ENCODE measurements at regions not wholly inside any gene's neighbourhood (a gene's known extent, or its start where the extent isn't known, plus 50 kb on each side); places are given as distances from the start of the nearest gene placed in this dataset.
A peak's percentile ranks its signal among the peaks of the same experiment; 100 is the strongest.
"Not testable (repeated sequence)": the region's sequence is repeated elsewhere in the genome, so short reads cannot be mapped to it uniquely, and the experiment has no call there.

DNA sequence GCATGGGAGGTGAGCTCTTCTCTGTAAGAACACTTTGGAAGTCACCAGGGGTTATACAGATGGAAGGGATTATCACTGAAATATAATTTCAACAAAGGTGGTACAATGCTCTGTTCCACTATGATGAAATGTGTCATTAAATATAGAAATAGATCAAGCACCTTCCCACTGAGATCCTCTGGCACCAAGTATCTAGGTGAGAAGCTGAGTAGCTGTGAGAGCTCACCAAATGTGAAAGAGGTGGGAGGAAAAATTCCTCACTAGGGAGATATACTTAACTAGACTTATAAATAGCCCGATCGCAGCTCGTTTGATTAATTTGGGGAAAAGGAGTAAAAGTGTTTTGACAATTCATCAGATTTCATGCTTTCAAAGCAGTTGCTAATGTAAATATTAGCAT, 247.6 kb downstream of the SMAD2 start:
- DNase-seq (ENCODE audit: low read depth in 4 of 4, low spot score in 3 of 4): no peak

DNA sequence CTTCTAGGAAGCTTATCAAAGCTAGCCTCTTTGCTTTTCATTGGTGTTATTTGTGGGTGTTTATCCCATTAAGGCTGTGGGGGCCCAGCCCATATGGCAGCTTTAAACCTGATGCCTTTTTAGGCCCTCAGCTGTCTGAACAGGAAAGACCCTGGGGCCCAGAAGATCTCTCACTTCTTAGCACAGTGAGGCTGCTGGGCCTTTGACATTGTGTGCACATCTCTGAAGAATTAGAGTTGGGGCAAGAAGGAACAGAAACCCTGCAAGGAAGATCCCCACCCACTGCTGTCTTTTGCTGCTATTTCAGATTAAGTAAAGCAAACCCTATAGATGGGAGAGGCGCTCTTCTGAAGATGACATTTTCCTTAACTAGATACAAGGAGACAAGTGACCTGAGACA, 250.0 kb downstream of the SMAD2 start:
- DNase-seq (ENCODE audit: low read depth in 4 of 4, low spot score in 3 of 4): no peak

DNA sequence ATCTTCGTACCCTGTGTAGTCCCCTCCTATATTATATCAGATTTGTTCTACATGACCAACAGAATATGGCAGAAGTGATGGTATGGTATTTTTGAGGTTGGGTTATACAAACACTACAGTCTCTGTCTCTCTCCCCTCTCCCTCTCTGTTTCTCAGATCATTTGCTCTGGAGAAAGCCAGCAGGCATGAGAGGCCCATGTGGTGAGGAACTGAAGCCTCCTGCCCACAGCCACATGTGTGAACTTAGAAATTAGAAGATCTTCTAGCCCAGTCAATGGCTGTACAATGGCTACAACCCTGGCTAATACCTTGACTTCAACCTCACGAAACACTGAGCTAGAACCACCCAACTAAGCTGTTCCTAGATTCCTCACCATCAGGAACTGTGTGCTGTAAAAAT, 250.6 kb downstream of the SMAD2 start:
- DNase-seq (ENCODE audit: low read depth in 4 of 4, low spot score in 3 of 4): no peak

DNA sequence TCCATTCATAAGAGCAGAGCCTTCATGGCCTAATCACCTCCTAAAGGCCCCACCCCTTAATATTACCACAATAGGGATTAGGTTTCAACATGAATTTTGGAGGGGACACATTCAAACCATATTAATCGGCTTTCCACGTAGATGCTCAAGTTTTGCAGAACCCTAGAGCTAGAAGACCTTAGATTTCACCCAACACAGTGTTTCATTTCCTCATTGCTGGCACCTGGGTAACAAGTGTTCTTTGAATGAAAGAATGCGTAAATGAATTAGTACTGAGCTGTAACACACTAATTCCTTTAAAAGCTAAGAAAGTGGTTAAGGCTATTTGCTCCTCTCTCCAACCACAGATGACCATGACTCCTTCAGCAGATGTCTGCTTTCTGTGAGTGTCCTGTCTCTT, 252.5 kb downstream of the SMAD2 start:
- no peak for DNase-seq (ENCODE audit: low read depth in 4 of 4, low spot score in 3 of 4)

DNA sequence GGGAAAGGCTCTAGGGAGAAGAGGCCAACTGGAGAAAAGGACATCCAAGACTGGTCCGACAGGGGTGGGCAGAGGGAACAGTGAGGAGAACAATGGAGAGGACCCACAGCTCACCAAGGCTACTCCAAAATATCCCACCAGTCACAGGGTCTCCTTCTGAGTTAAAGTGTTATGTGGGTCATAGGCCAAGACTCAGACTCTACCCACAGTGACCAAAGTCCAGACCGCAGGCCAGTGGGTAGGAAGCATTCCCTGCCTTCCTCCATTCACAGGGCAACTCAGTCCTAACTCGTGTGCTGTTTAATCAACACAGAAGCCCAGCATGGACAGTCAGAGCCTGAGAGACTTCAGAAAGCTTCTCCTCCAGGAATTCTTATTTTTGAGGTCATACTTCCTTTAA, 260.6 kb downstream of the SMAD2 start:
- no peak for DNase-seq (ENCODE audit: low read depth in 4 of 4, low spot score in 3 of 4)

DNA sequence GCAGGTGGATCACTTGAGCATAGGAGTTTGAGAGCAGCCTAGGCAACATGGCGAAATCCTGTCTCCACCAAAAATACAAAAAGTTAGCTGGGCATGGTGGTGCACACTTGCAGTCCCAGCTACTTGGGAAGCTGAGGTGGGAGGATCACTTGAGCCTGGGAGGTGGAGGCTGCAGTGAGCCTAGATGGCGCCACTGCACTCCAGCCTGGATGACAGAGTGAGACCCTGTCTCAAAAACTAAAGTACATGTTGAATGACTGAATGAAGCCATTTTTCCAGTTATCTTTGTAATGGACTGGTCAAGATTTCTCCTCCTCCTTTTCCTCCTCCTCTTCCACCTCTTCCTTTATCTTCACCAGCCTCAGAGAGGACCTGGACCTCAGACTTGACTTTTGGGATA, 272.0 kb downstream of the SMAD2 start:
- DNase-seq (ENCODE audit: low read depth in 4 of 4, low spot score in 3 of 4): no peak

DNA sequence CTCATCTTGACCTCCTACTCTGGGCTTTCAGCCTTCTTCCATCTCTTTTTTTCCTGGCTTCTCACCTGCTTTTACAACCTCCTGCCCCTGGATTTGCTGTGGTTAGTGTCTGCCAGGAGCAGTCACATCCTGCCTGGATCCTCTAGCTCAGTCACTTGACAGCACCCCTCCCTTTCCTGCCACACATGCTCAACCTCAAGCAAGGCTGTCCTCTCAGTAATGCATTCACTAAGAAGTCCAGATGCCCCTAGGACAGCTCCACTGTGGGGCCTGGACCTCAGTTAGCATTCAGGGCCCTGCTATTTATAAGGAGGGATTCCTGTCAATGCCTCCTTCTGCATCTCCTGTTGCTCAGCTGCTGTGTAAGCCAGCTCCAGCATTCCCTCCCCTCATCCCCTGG, 275.5 kb downstream of the SMAD2 start:
- no peak for DNase-seq (ENCODE audit: low read depth in 4 of 4, low spot score in 3 of 4)

DNA sequence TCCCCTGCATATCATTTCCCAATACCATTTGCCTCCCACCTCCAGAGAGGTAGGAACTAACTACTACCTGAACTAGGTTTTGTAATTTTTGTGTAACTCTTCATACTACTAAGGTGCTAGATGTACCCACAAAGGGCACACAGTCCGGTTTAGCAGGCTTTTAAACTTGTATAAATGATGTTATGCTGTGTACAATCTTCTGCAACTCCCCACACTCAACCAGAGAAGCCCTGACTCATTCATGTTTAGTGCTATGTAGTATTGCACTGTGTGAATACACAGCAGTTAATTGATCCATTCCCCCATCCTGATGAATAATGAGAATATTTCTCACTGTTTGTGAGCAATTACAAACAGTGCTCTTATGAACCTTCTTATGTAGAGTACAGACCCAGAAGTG, 285.6 kb downstream of the SMAD2 start:
- DNase-seq (ENCODE audit: low read depth in 4 of 4, low spot score in 3 of 4): no peak

DNA sequence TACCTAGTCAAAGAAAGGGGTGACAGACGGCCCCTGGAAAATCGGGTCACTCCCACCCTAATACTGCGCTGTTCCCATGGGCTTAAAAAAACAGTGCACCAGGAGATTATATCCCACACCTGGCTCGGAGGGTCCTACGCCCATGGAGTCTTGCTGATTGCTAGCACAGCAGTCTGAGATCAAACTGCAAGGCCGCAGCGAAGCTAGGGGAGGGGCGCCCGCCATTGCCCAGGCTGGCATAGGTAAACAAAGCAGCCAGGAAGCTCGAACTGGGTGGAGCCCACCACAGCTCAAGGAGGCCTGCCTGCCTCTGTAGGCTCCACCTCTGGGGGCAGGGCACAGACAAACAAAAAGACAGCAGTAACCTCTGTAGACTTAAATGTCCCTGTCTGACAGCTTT, 292.9 kb downstream of the SMAD2 start:
- DNase-seq (ENCODE audit: low read depth in 4 of 4, low spot score in 3 of 4): not testable (repeated sequence)

DNA sequence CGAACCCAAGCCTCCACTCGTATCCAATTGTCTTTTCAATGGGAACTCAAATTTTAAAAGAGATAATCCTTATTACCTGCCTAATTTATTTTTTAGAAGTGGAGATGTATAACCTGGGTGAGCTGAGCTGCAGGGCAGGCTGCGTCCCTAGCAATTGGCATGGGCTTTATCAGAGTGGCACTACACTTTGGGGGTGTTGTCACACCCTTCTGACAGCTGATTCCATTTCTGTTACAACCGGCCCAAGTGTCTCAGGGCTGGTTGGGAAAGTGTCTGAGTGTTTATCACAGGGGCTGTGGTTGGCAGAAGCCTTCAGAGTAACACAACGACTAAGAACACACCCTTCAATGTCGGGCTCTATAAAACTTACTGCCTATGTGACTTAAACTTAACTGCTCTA, 295.0 kb downstream of the SMAD2 start:
- DNase-seq (ENCODE audit: low read depth in 4 of 4, low spot score in 3 of 4): no peak

DNA sequence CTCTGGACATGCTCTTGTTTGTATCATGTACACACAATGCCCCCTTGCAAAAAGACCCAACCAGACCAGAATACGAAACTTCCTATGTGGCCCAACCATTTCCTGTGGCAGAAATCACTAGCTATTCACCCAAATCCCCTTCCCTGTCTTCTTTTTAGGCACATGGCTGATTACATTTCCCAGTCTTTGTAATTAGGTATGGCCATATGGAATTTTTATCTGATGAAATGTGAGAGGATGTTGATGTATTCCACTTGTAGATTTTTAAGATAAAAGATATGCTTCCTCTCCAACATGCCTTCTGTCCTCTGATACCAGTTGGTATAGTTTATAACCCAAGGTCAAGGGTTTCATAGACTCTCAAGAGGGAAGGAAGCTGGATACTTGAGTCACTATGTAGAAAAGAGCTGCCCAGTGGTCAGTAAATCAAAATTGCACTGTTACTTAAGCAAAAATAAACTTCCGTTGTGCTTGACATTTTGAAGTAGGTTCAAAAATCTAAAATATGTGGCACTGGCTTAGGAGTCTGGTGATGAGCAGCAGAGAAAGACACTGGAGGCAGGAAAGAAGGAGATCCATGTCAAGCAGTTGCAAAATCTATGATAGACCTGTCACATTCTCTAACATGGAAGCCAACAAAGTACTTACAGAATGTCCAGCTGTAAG, 297.4 kb downstream of the SMAD2 start:
- DNase-seq (ENCODE audit: low read depth in 4 of 4, low spot score in 3 of 4): no peak

DNA sequence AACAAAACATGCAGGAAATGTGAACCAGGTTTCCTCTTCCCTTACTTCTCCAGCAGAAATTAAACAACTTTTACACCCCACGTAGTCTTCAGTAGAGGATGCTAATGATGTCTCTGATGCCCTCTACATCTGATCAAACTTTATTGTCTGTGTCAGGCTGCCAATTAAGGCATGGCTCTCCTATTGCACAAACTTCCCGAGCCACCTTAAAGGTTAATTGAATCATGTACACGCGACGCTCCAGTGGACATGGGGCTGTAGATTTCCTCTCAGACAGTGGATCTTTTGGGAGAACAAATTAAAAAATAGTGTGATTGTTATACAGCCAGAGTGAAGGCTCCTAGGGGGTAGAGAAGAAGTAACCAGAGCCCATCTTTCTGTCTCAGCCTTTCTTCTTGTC, 301.6 kb downstream of the SMAD2 start:
- peak in 2 of 4 donors; percentile 7 to 11 for DNase-seq (ENCODE audit: low read depth in 4 of 4, low spot score in 3 of 4)

DNA sequence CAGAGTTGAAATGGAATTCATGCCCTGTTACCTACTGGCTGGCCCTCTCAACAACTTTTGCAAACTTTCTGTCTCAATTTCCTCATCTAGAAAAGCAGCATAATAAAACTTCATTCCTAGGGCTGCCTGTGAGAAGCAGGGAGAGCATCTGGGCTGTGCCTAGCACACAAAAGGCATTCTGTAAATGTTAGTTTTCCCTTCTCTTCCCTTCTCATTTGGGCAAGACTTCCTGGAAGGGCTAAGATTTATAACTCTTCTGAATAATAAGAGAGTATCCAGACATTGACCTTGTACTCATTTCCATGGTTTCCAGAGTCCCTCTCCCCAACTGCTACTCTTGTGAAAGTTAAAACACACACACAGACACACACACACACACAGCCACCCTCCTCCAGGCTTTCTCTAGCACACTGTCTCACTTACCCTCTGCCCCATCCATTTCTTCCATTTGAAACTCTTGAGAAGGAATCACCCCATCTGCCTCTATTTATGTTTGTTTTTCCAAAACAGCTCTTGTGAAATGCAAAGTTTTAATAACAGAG, 302.1 kb downstream of the SMAD2 start:
- DNase-seq (ENCODE audit: low read depth in 4 of 4, low spot score in 3 of 4): no peak

DNA sequence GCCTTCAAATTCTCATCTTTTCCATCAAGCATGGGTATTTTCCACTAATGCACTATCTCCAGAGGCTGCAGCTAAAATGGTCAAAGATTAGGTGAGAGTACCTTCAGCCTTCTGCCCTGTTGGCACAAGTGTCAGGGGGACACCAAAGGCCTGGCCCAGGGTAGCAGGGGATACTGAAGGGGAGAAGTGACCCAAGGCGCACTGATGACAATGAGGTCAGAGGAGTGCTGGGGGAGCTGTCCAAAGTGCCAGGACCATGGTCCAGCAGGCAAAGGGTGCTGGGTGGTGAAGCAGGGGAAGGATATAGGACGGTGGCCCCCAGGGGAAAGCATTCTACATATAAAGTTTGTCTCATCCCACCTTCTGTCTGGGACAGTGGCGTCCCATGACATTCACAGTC, 303.4 kb downstream of the SMAD2 start:
- no peak for DNase-seq (ENCODE audit: low read depth in 4 of 4, low spot score in 3 of 4)

DNA sequence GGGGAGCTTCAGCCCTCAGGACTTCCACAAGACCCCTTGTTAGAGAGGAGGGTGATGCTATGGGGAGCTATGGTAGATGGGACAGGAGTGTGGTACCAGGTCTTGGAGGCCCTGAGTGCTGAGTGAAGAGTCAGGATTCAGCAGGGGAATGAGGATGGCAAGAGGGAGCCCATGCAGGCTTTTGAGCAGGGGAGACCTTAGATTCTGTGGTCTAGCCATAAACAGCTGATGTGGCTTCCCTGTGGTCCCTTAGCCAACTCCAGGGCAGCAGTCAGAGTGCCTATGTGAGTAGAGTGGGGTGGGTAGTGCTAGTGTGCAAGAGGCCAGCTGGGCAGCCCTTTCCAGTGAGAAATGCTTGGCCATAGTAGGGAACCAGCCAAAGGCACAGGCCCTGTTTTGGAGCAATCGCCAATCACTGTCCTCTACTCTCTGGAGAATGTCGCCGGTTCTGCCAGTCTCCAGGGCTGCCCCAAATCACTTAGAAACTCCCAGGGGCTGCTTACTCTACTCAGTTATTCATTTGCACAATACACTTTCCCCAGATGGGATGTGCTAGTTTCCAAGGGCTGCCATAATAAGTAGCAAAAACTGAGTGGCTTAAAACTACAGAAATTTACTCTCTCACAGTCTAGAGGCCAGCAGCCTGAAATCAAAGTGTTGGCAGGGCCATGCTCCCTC, 310.5 kb downstream of the SMAD2 start:
- no peak for DNase-seq (ENCODE audit: low read depth in 4 of 4, low spot score in 3 of 4)

DNA sequence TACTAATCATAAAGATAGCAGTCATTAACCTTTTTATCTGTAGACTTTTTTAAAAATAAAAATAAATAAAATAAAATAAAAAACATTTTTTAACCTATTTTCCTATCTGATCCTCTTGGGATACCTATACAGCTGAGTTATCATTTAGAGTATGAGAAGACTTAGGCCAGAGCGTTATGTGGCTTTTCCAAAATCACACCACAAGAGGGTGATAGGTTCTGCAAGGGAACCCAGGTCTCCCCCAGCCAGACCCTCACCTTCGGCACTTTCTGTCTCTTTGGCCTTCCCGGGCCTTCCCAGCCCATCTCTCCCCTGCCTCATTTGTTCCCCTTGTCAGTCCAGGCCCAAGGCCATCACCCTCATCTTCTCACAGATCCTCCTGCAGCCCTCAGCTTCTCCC, 311.7 kb downstream of the SMAD2 start:
- DNase-seq (ENCODE audit: low read depth in 4 of 4, low spot score in 3 of 4): no peak

DNA sequence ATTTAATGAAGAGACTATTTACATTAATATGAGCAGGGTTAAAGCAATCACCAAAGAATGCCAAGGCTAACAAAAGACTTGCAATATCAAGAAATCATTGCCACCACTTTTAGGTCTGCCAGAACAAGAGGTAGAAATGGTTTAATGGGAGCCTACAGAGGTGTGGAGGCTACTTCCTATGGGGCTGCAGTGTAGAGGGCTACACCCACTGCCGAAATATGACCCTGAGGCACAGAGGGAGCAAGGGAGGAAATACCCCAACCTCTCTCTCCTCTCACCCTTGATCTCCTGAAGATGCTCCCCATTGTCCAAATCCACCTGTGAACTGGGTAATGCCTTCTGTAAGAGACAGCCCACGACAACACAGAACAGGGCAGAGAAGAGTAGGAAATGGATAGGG, 315.4 kb downstream of the SMAD2 start:
- DNase-seq (ENCODE audit: low read depth in 4 of 4, low spot score in 3 of 4): no peak

DNA sequence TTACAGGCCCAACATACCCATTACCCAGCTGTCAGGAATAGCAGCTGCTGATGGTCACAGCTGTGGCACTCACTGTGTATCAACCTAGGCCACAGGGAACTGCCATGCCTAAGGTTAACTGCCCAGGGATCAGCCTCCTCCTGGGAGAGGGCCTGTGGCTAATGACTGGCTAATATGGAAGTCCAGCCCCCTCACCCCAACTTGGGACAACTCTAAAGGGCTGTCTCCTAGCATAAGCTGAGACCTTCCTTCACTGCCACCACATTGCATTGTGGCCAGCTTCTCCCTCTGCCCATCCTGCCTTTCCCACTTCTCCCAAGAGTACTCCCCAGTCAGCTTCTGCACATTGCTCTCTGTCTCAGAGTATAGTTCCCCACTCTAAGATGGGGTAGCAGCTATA, 316.5 kb downstream of the SMAD2 start:
- DNase-seq (ENCODE audit: low read depth in 4 of 4, low spot score in 3 of 4): no peak

DNA sequence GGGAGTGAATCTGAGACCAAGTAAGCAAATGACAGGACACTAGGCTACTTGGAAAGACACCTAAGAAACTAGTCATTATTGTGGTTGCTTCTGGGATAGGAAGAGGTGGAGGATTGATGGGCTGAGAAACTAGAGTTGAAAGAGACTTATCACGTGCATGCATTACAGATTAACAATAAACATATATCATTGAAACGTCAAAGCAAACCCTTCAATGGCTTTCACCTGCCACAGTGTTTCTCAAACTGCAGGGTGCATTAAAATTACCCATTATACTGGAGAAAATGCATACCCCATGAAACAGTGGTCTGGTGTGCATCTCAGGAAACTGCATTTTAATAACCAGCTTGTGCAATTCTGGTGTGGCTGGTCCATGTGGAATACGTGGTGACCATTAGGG, 318.8 kb downstream of the SMAD2 start:
- no peak for DNase-seq (ENCODE audit: low read depth in 4 of 4, low spot score in 3 of 4)

DNA sequence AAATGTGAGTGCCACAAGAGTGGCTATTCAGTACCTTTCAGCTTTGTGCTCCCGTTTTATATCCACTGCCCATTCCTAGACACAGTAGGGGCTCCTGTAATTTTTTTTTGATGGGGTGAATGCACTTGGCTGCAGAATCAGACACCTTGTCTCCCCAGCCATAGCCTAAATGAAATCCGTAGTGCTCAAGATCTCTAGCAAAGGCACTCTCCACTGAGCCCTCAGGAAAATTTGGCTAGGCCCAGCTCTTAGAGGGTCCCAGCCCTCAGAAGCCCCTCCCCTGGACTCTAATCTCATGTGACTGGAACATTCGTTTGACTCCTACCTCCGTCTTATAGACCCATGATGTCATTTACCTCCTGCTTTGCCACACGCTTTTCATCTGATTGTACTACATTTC, 323.9 kb downstream of the SMAD2 start:
- DNase-seq (ENCODE audit: low read depth in 4 of 4, low spot score in 3 of 4): no peak

DNA sequence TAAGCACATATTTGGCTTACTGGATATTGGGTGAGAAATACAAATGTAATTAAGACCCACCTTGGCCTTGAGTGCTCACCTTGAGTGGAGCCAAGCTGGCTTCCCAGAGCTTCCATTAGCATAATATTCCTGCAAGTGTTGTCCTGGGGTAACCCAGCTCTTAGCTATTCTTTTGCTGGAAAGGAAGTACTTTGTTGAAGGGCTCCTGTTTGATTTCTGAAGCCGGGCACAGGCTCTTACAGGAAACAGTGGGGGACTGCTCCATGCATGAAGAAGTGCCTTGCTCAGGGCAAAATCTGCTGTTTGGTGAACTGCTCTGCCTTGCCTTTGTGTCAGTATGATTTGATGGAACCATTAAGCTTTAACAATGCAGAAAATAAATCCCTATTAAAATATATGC, 325.4 kb downstream of the SMAD2 start:
- DNase-seq (ENCODE audit: low read depth in 4 of 4, low spot score in 3 of 4): no peak

DNA sequence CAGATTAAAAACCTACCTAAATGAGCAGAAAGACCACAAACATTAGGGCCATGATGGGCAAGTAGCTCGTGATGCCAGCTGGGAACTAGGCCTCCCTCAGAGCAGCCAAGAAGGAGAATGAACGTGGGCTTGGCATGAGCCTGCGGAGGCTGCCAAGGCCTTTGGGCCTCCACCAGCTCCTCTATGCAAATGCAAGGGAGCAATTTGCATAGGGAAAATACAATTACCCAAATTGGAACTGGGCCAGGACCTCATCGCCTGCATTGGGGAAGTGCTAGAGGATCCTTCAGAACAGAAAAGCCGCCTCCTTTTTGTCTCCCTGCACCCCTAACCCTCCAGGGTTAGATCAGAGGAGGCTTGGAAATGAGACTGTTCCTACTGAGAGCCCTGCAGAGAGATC, 326.4 kb downstream of the SMAD2 start:
- no peak for DNase-seq (ENCODE audit: low read depth in 4 of 4, low spot score in 3 of 4)

DNA sequence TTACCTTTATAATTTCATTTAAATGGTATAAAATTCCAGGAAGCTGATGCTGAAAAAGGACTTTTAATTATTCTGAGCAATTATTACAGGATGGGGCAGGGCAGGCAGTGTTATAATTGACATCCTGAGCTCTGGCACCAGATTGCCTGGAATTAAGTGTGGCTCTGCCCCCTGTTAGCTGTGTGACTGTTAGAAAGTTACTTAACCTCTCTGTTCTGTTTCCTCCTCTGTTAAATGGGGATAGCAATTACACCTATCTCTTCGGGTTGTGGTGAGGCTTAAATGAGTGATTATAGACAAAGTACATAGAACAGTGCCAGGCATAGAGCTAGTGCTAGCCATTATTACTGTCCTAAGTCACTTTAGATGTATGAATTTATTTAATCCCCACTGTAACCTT, 327.3 kb downstream of the SMAD2 start:
- DNase-seq (ENCODE audit: low read depth in 4 of 4, low spot score in 3 of 4): no peak
